Activated CD8-positive, alpha-beta memory T cell treated with anti-CD3 and anti-CD28 coated beads, Interleukin-2, amount 50 U/mL, for 48 hours (primary cell): ENCODE measurements at regions not wholly inside any gene's neighbourhood (a gene's known extent, or its start where the extent isn't known, plus 50 kb on each side); places are given as distances from the start of the nearest gene placed in this dataset.
"Not testable (repeated sequence)": the region's sequence is repeated elsewhere in the genome, so short reads cannot be mapped to it uniquely, and the experiment has no call there.

Source experiments
- DNase-seq: peaks from one replicate; pipeline ENCODE4 v3.0.0-alpha.2; 2020

GRCh38 chr3:168839653-168840052 lies 743.9 kb upstream of the GOLIM4 start:
- no peak for DNase-seq

- no peak for DNase-seq
These were observed 738.8 kb upstream of the GOLIM4 start for GRCh38 chr3:168834558-168834957.

GRCh38 chr3:168828943-168829342 lies 733.2 kb upstream of the GOLIM4 start:
- no peak for DNase-seq

- no peak for DNase-seq
These were observed 732.8 kb upstream of the GOLIM4 start for GRCh38 chr3:168828536-168828935.

GRCh38 chr3:168828014-168828413 lies 732.3 kb upstream of the GOLIM4 start:
- no peak for DNase-seq

- no peak for DNase-seq
These were observed 728.4 kb upstream of the GOLIM4 start for GRCh38 chr3:168824107-168824506.

GRCh38 chr3:168823466-168823865 lies 727.7 kb upstream of the GOLIM4 start:
- no peak for DNase-seq

- DNase-seq, result no peak
These were observed 725.2 kb upstream of the GOLIM4 start for GRCh38 chr3:168820810-168821415.

- no peak for DNase-seq
These were observed 721.5 kb upstream of the GOLIM4 start for GRCh38 chr3:168817177-168817576.

GRCh38 chr3:168815946-168816345 lies 720.2 kb upstream of the GOLIM4 start:
- DNase-seq, result no peak

- no peak for DNase-seq
These were observed 717.6 kb upstream of the GOLIM4 start for GRCh38 chr3:168813225-168813802.

GRCh38 chr3:168812234-168812633 lies 716.5 kb upstream of the GOLIM4 start:
- DNase-seq, result no peak

GRCh38 chr3:168808596-168808995 lies 712.9 kb upstream of the GOLIM4 start:
- no peak for DNase-seq

- DNase-seq, result no peak
These were observed 711.7 kb upstream of the GOLIM4 start for GRCh38 chr3:168807448-168807847.

GRCh38 chr3:168806871-168807270 lies 711.1 kb upstream of the GOLIM4 start:
- no peak for DNase-seq

GRCh38 chr3:168803536-168803935 lies 707.8 kb upstream of the GOLIM4 start:
- DNase-seq, result no peak

- DNase-seq, result no peak
These were observed 707.0 kb upstream of the GOLIM4 start for GRCh38 chr3:168802766-168803165.

- no peak for DNase-seq
These were observed 706.1 kb upstream of the GOLIM4 start for GRCh38 chr3:168801794-168802193.

GRCh38 chr3:168796339-168796738 lies 700.6 kb upstream of the GOLIM4 start:
- DNase-seq, result no peak

GRCh38 chr3:168794427-168794826 lies 698.7 kb upstream of the GOLIM4 start:
- DNase-seq, result no peak

GRCh38 chr3:168782193-168782592 lies 686.5 kb upstream of the GOLIM4 start:
- DNase-seq, result no peak

GRCh38 chr3:168779970-168780645 lies 684.4 kb upstream of the GOLIM4 start:
- not testable (repeated sequence) for DNase-seq

GRCh38 chr3:168753724-168754123 lies 658.0 kb upstream of the GOLIM4 start:
- DNase-seq, result no peak

GRCh38 chr3:168752339-168752738 lies 656.6 kb upstream of the GOLIM4 start:
- no peak for DNase-seq

- no peak for DNase-seq
These were observed 652.0 kb upstream of the GOLIM4 start for GRCh38 chr3:168747697-168748096.
